DMS153 treated with DMSO at 0.1 percent for 48 hours (cell line): ENCODE measurements at regions not wholly inside any gene's neighbourhood (a gene's known extent, or its start where the extent isn't known, plus 50 kb on each side); places are given as distances from the start of the nearest gene placed in this dataset.
A peak's percentile ranks its signal among the peaks of the same experiment; 100 is the strongest.
"Not testable (repeated sequence)": the region's sequence is repeated elsewhere in the genome, so short reads cannot be mapped to it uniquely, and the experiment has no call there.

Experiments used
- DNase-seq: peaks from one replicate; lab custom pipeline; 2025; ENCODE audit not compliant: unreplicated experiment; lab: John Stamatoyannopoulos, UW

DNA sequence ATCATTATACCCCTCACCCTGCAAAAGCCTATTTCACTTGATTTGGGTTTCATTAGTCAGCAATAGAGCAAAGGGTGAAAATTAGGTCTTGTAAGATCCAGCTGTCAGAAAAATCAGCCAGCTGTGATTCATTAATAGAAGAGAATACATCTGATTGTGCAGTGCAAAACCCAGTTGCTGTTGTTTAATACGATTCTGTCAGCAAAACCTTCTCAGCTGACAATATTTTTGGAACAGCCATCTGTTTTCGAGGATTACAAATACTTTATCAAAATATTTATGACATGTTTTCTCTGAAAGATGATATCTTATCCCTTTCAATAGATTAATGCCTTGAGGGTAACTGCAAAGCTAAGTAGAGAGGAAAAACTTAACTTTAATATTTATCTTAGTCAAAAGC is 1354.0 kb upstream of the RAG2 start:
- no peak for DNase-seq

DNA sequence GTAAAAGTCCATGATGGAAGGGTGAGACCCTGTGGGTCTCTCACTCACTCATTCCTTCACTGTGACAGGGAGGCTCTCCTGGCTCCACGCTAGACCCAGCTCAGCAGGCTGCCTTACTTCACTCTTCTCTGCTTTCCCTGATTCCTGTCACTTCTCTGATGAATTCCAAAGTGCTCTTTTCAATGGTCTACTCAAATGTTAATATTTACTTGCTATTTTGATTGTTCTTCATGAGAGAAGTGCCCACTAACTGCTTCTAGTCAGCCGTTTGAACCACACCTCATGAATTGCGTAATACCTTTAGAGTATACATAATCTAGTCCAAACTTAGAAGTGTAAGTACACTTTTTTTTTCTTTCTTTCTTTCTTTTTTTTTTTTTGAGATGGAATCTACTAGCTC is 1350.2 kb upstream of the RAG2 start:
- DNase-seq = no peak

DNA sequence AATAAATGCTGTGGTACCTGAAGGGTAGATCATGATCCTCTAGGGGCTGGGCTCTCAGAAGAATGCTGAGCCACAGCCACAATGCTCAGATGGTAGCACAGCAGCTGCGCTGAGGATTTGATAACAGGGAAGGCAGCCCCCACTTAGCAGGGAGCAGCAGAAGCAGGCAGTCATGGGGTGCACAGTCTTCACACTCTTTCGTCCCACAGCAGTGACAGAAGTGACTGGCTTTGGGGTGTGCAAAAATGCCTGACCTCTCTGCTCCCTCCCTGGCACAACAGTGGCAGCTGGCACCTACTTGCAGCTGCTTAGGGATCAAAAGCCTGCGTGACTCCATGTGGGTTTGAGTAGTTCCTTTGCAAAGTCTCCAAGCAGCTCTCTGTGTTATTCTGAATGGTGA is 1349.8 kb upstream of the RAG2 start:
- DNase-seq = no peak

DNA sequence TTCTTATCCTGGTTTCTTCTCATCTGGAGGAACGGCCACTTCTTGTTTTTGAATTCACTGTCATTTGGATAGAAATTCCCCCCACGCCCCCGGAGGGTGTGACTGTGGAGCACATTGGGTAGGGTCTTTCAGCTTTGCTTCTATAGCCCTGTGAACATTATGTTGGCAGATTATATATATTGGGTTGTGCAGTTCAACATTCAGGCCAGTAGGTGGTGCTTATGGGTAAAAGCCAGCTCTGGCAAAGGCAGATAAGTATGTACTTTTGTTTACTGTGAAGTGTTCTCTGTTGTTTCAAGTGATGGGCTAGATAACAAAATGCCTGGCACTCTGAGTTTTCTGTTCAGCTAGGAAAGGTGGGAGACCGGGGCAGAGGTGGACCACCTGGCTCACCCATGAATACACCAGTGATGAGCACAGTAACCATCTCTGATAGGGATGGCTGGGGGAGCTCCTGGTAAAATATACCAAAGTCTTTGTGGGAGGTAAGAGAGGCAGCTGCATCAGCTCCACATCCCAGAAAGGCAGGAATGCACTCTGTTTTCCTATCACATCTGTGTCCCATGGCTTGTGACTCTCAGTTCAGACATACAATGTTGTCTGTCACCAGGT is 1348.2 kb upstream of the RAG2 start:
- DNase-seq = peak; percentile 25

DNA sequence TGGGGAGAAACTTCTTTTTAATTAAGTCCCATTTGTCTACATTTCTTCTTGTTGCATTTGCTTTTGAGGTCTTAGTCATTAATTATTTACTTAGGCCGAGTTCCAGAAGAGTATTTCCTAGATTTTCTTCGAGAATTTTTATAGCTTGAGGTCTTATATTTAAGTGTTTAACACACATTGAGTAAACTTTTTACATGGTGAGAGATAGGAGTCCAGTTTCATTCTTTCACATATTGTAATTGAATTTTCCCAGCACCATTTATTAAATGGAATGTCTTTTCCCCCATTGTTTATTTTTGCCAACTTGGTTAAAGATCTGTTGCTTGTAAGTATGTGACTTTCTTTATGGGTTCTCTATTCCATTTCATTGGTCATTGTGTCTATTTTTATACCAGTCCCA is 1344.0 kb upstream of the RAG2 start:
- DNase-seq = no peak

DNA sequence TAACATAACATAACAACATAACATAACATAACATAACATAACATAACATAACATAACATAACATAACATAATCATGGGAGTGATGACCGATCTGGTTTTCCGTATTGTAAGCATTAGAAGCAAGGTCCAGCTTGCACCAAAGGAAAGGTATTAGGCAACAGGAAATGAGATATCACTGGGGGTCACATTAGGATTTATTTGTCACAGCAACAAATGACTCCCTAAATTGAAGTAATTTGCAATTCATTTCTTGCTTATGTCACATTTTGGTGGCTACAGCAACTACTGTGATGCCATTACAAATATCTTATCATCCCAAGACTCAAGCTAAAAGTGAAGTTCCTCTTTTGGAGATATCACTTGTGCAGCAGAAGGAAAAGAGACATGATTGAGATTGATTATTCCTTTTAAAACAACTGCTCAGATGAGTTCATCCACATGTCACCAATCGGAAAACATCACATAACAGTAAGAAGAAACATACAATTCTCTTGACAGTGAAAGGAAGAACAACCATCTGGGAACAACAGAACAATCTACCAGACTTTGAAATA is 1331.1 kb upstream of the RAG2 start:
- DNase-seq = no peak

DNA sequence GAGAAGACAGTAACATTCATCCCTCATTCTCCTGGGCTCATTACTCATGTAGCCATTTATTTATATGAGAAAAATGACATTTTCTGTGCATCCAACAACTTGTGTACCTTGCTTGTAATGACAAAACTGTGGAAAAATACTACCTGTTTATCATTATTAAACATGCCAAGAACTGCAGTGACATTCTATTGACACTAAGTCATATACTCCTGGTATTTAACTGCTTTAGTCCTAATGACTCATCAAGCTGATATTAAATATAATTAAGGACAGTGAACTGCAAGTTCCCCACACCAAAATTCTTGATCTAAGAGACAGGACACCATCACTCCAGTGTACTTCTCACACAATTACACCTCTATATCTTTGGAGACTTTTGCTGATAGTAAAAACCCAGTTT is 1328.7 kb upstream of the RAG2 start:
- DNase-seq = no peak

DNA sequence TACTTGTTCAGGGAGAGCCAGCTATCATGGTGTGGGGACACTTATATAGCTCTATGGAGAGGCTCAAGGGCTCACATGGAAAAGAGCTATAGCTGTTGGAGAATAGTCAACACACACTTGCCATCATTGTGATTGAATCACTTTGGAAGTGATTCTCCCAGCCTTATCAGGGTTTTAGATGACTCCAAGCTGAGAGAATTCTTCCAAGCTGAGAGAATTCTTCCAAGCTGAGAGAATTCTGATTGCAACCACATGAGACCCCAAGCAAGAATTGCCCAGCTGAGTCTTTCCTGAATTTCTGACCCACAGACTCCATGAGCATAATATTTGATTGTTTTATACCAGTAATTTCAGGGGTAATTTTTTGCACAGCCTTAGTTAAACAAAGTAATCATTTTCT is 1318.3 kb upstream of the RAG2 start:
- no peak for DNase-seq

DNA sequence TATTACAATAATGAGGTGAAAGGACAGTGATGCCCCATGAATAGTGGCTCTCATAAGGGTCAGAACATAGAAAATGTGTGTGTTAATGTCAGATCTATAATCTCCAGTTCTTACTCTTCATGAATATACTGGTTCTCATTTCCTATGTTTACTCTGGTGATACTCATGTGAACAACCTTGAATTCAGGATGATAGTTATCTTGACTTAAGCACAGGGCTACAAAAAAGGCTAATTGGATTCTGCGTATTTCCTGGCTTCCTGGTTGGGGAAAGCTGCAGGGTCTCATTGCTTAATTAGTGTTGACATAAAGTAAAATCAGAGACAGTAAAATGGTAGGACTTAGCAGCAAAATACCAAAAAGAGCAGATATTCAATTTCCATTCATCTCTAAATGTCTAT is 1316.8 kb upstream of the RAG2 start:
- DNase-seq = peak; percentile 9

DNA sequence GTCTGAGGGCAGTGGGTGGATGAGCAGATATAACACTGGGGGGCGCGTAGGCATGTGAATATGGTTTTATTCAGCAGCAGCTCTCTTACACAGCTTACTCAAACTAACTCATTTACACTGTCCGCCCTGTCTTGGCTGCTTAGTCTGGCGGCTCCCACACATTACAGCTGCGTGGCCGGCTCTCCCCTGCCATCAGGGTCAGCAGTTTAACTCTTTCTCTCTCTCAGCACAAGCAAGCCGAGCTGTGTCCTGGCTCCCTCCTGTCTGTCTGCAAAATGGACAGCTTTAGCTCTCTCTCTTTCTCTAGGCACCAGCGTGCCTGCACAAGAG is 1310.1 kb upstream of the RAG2 start:
- no peak for DNase-seq

DNA sequence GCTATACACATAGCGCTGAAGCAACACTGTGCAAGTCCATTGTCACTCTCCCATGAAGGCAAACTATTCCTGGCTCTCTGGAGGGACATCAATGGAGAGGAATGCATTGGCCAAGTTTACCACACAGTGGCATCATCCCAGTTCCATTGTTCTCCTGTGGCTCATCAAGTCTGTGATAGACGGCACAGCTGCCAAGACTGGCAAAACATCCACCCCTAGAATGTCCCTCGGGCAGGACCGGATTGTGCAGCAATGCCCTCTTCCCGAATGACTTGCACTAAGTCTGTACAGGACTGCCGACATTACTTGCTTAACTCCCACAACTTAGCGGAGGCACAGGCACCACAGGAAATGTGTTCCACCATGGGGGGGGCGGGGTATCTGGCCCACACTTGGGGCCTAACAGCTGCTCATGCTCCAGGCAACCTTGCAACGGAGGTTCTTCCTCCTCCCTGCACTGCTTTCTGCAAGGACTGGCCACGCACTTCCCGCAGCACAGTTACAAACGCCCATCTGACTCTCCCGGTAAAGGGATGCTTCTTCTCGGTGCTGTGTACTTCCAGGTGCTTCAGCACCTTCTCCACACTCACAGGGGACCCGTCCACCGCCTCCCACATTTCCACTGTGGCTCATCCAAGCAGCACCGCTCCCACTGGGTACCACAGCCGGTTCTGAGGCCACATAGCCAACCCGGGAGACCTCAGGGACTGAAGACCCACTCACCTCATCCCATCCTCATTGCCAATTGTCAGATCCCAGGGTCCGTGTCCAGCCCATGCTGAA is 1309.6 kb upstream of the RAG2 start:
- DNase-seq = no peak

DNA sequence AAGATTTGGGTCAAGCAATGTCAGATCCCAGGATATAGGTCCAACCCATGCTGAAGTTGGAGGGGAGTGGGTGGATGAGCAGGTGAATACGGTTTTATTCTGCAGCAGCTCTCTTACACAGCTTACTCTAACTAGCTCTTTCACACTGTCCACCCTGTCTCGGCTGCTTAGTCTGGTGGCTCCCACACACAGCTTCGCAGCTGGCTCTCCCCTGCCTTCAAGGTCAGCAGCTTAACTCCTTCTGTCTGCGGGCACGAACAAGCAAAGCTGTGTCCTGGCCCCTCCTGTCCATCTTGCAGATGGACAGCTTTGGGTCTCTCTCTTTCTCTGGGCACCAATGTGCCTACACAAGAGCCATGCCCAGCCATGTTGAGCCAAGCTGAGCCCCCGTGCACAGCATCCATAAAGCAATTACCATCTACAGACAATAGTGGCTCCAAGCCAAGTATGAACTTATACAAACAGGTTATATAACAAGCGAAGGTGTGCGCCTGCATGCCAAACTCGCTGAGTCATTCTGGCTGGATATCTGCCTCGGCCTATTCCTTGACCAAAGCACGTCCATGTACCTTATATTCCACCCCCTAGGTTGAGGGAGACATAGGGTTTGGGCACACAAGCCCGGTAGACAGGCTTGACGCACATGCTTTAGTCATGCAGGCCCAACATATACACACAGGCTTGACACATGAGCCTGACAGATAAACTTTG is 1307.8 kb upstream of the RAG2 start:
- DNase-seq = no peak

DNA sequence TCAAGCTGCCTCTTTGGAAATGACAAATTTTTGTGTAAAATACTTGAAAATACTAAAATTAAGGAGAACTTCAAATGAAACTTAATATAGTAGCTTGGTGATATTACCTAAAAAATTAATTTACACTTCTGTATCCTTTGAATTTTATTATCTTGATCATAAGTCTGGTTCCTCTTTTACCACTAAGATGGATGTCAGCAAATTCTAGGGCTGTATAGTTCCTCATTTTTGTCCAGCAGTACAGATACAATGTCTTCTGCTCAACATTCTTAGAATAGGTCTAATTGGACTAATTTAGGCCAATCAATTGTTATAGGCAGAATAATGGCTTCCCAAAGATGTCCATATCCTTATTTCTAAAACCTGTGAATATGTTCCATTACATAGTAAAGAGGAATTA is 1298.0 kb upstream of the RAG2 start:
- no peak for DNase-seq

DNA sequence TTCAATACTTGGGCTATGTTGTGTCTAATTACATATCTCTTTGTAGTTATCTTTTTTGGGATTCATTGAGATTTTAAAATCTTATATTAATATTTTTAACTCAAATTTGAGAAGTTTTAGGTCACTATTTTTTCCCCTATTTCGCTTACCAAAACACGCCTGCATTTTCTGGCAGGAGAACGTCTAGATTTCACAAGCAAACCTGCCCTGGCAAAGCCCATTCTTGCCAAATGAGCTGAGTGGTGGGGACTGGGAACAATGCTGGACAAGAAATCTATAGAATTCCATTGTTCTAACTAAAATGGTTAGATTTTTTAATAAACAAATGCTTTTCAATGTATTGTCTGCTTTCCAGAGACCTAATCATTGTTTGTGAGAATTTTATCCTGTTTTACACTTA is 1283.7 kb upstream of the RAG2 start:
- no peak for DNase-seq

DNA sequence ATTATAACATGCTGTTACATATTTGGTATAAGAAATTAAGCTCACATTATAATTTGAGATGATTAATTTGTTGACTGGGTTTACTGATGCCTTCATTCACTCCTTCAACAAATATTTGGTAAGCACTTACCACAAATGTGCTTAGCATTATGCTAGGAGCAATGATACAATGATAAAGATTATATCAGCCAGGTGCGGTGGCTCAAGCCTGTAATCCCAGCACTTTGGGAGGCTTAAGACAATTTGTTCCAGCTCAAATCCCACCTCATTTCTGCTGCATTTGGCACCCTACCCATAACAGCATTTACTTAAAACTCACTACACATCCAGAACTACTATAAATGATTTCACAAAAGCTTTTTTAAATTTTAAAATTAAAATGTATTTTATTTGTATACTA is 1263.6 kb upstream of the RAG2 start:
- no peak for DNase-seq

DNA sequence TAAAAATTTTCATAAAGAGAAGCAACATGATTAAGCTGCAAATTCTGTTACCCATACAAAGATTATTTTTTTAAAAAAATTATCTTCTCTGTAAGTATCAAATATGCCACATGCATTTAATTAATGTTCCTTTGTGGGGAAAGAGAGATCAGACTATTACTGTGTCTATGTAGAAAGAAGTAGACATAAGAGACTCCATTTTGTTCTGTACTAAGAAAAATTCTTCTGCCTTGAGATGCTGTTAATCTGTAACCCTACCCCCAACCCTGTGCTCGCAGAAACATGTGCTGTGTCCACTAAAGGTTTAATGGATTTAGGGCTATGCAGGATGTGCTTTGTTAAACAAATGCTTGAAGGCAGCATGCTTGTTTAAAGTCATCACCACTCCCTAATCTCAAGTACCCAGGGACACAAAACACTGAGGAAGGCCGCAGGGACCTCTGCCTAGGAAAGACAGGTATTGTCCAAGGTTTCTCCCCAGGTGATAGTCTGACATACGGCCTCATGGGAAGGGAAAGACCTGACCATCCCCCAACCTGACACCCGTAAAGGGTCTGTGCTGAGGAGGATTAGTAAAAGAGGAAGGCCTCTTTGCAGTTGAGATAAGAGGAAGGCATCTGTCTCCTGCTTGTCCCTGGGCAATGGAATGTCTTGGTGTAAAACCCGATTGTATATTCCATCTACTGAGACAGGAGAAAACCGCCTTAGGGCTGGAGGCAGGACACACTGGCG is 1260.9 kb upstream of the RAG2 start:
- not testable (repeated sequence) for DNase-seq

DNA sequence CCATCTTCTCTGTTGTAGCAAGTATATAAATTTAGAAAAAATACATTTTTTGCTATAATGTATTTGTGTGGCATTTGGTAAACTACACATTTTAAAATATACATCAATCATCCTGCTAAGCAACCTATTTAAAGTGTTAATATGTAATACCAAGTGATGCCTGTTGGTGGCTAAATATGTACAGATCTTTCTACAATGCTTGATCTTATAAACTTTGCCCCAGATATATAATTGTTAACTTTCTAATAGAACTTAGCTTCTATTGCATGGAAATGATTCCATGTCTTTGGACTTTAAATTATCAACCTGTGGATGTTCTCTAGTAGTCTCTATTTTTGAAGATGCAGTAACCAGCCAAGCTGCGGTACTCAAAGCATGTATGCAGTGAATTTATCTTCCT is 1260.4 kb upstream of the RAG2 start:
- no peak for DNase-seq

DNA sequence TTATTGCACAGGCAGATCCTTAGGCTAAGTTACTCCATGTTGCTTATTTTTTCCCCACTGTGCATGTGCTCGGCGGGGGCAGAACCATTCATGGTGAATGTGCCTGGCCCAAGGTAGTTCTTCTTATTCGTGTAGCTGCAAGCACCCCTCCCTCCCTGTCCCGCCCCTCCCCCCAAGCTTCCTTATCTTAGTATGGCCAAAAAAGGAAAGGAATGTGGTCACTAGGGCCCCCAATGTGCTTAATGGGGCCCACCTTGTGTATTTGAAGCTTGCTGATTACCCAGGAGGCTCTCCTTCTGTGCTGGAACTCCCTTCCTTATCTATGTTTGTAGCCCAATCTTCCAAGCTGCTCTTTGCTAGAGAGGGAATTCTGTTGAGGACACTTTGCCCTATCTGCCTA is 1259.7 kb upstream of the RAG2 start:
- DNase-seq = no peak

DNA sequence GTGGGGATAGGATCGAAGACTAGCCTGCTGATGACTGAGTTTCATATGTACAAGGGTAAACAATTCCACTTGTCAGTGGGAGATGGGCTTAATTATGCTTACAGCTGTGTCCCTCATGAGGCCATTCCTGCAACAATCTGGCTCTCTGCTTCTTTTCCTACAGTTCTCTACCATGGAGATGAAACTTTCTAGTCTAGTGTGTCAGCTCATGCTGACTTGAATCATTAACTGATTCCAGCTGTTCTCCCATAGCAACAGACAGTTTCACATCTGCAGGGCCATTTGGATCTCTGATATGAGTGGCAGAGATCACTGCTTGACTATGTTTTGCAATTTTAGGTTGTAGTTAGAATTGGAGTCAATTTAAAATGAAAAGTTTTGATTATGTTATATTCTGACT is 1251.7 kb upstream of the RAG2 start:
- DNase-seq = no peak

DNA sequence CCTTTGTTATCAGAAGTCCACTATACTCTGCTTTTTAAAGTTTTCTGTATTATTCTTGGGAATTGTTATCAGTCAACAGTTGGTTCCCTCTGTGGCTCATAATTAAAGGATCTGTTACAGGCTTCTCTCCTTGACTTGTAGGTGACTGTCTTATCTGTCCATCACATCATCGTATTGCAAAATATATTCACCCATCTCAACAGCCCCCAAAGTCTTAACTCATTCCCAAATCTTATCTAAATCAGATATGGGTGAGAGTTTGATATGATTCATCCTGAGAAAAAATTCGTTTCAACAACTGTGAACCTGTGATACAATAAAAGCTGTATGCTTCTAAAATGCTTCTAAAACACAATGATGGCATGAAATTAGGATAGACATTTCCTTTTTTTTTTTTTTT is 1245.6 kb upstream of the RAG2 start:
- DNase-seq = no peak

DNA sequence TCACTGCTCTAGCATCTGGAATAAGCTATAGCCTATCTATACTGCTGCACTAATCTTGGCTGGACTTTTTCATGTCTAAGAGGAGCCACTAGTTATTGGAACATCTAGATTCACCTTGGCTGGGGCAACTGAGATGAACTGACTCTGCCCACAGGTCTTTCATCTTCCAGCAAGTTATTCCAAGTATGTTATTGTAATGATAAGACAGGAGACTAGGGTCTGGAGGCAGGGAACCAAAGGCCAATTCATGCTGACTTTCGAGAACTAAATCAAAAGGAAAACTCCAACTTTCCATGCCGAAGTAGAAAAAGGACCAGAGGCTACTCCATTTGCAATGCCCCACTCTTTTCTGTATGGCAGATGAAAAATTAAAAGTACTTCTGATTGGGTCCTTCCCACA is 1243.0 kb upstream of the RAG2 start:
- no peak for DNase-seq

DNA sequence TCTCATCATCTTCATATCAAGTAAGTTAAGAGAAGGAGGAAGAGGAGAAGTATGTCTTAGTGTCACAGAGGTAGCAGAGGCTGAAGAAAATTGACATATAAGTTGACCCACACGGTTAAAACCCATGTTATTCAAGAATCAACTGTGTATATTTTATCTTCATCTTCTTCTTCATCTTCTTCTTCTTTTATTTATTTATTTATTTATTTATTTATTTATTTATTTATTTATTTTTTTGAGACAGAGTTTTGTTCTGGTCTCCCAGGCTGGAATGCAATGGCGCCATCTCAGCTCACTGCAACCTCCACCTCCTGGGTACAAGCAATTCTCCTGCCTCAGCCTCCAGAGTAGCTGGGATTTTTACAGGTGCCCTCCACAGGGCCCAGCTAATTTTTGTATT is 1242.3 kb upstream of the RAG2 start:
- DNase-seq = not testable (repeated sequence)
